ENCODE measurements at regions not wholly inside any gene's neighbourhood (a gene's known extent, or its start where the extent isn't known, plus 50 kb on each side); places are given as distances from the start of the nearest gene placed in this dataset.

DNA sequence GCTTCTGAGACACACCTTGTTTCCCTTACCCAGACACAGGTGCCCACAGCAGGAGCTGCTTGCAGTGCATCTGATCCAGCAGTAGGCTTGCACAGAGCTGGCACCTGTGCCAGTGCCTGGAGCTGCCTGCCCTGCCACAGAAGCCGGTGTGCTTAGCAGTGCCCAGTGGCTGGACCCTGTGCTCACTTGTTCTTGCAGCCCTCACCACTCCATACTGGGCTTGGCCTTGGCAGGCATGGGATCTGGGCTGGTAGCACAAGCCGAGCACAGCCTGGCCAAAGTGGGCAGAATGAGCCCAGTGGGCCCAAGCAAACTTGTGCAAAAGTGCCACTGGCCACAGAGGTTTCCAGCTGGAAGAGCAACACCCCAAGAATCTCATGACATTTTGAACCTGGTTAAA is 1950.4 kb downstream of the SUCLG1 start:
- TF ChIP-seq, protein P1, sequence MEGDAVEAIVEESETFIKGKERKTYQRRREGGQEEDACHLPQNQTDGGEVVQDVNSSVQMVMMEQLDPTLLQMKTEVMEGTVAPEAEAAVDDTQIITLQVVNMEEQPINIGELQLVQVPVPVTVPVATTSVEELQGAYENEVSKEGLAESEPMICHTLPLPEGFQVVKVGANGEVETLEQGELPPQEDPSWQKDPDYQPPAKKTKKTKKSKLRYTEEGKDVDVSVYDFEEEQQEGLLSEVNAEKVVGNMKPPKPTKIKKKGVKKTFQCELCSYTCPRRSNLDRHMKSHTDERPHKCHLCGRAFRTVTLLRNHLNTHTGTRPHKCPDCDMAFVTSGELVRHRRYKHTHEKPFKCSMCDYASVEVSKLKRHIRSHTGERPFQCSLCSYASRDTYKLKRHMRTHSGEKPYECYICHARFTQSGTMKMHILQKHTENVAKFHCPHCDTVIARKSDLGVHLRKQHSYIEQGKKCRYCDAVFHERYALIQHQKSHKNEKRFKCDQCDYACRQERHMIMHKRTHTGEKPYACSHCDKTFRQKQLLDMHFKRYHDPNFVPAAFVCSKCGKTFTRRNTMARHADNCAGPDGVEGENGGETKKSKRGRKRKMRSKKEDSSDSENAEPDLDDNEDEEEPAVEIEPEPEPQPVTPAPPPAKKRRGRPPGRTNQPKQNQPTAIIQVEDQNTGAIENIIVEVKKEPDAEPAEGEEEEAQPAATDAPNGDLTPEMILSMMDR (conservative IDR thresholded peaks at IDR 0.05; ENCODE audit: low read depth, low read length), result no peak
- TF ChIP-seq EZH2 (IDR thresholded peaks at IDR 0.05; ENCODE audit: borderline replicate concordance, low read depth, low read length, poor library complexity, severe bottlenecking), result no peak

Data from A673 (cell line).